Right lobe of liver (tissue), 4 donors: ENCODE measurements at regions not wholly inside any gene's neighbourhood (a gene's known extent, or its start where the extent isn't known, plus 50 kb on each side); places are given as distances from the start of the nearest gene placed in this dataset.

ENCODE experiments used
- CTCF ChIP-seq, 4 donors: fragments of 200-600 bp in 3 of 4; fragments of 450-650 bp in 1 of 4; IDR thresholded peaks; one replicate each; pipeline versions ENCODE4 v1.5.1 to v1.8.0; 2016 to 2022; ENCODE audit warnings: antibody characterized with exemption in 4 of 4, mild to moderate bottlenecking in 2 of 4
- POLR2A ChIP-seq: fragments of 450-650 bp; IDR thresholded peaks from one replicate; pipeline ENCODE4 v1.6.1; 2017; ENCODE audit warnings: antibody characterized with exemption, mild to moderate bottlenecking
- donor health status: DM: no; HTN: no; CAD: no.
- donor health status: DM: no; HTN: no; CAD: no.
- donor health status: DM: no; HTN: yes; CAD: no.

GRCh38 chr3:23129117-23129516, 74.0 kb upstream of the UBE2E2 start:
- TF ChIP-seq CTCF (IDR thresholded peaks at IDR 0.05) (no peak), POLR2A (no peak)
